ENCODE measurements at regions not wholly inside any gene's neighbourhood (a gene's known extent, or its start where the extent isn't known, plus 50 kb on each side); places are given as distances from the start of the nearest gene placed in this dataset.

DNA sequence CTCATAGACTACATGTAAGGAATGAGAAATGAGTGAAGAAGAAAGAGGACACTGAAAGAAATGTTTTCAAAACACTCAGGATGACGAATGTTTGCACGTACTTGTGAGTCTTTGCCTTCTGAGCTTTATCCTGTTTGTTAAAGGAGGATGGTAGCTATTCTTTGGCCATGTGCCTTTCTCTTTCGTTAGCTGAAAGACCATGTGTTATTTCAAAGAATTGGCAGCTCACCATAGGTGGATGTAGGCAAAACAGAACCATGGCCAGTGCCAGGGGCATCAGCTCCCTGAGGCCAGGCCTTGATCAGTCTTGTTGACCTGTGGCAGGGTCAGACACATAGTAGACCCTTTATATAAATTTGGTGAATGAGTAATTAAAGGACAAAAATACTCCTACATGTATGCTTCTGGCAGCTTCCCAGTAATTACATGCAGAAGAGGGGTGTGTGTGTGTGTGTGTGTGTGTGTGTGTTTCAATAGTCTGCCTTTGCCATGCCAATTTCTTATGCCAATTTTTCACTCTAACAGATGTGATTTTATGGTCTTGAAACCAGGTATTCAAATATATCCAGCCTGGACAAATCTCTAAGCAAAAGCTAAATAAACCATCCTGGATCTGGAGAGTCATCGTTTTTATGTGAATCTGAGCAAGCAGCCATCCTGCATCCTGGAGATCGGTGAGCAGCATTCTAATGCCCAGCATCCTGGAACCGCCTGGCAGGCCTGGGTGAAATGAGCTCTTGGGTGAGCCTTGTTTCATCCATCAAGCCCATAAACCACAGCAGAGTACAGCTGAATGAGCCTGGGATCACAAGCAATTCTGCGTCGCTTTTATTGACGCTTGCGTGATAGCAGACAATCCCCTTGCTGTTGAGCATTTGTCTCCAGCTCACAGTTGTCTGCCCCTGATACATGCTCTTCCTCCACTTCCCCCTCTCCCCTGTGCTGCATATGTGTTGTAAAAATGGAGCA is 475.4 kb downstream of the MED10 start:
- DNase-seq (ENCODE audit: low read depth): no peak
- TF ChIP-seq, protein P1, sequence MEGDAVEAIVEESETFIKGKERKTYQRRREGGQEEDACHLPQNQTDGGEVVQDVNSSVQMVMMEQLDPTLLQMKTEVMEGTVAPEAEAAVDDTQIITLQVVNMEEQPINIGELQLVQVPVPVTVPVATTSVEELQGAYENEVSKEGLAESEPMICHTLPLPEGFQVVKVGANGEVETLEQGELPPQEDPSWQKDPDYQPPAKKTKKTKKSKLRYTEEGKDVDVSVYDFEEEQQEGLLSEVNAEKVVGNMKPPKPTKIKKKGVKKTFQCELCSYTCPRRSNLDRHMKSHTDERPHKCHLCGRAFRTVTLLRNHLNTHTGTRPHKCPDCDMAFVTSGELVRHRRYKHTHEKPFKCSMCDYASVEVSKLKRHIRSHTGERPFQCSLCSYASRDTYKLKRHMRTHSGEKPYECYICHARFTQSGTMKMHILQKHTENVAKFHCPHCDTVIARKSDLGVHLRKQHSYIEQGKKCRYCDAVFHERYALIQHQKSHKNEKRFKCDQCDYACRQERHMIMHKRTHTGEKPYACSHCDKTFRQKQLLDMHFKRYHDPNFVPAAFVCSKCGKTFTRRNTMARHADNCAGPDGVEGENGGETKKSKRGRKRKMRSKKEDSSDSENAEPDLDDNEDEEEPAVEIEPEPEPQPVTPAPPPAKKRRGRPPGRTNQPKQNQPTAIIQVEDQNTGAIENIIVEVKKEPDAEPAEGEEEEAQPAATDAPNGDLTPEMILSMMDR (IDR thresholded peaks at IDR 0.05; ENCODE audit: insufficient read depth, low read depth, low read length, missing control alignments): no peak
- H3K4me3 ChIP-seq (ENCODE audit: low read depth, low read length): no peak overlapping the region

DNA sequence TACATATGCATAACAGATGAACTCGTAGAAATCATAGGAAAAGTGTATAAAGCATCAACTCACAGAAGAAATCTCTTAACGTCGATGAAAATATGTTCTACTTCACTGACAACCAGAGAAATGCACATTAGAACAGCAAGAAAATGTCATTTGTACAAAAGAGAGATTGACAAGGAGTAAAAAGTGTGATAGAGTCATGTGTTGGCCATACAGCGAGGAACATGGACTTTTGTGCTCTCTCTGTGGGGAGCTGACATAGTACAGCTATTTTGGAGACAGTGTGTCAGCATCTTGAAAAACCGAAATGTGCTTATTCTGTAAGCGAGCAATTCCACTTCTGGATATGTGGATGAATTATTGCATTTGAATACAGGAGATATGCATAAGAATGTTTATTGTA is 477.9 kb downstream of the ICE1 start:
- H3K4me3 ChIP-seq (ENCODE audit: low read depth, low read length): no peak overlapping the region
- no peak for DNase-seq (ENCODE audit: low read depth)
- TF ChIP-seq, protein P1 (IDR thresholded peaks at IDR 0.05; ENCODE audit: insufficient read depth, low read depth, low read length, missing control alignments): no peak

DNA sequence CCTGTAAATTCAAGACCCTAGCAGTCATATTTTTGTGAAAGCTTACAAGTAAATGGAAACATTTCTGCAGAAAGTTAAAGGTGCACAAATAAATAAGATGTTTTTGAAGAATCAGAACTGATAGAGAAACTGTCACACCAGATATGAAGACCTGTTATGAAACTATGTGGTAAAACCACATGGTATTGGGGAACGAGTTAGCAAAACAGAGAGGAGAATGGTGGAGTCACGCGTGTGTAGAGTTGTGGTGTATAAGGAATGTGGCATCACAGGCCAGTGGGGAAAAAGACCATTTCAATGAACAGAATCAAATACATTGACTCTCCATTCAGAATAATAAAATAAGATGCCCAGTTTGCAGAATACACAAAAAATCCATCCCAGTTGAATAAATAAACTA is 477.2 kb downstream of the ICE1 start:
- no peak overlapping the region for H3K4me3 ChIP-seq (ENCODE audit: low read depth, low read length)
- TF ChIP-seq, protein P1 (IDR thresholded peaks at IDR 0.05; ENCODE audit: insufficient read depth, low read depth, low read length, missing control alignments): no peak
- no peak for DNase-seq (ENCODE audit: low read depth)

GRCh38 chr5:5888284-5888683 is 465.8 kb downstream of the ICE1 start:
- no peak for DNase-seq (ENCODE audit: low read depth)
- H3K4me3 ChIP-seq (ENCODE audit: low read depth, low read length): no peak overlapping the region
- TF ChIP-seq, protein P1 (IDR thresholded peaks at IDR 0.05; ENCODE audit: insufficient read depth, low read depth, low read length, missing control alignments): no peak

GRCh38 chr5:5887833-5888232 is 465.4 kb downstream of the ICE1 start:
- no peak for DNase-seq (ENCODE audit: low read depth)

GRCh38 chr5:5886812-5887486 is 464.5 kb downstream of the ICE1 start:
- H3K4me3 ChIP-seq (ENCODE audit: low read depth, low read length): no peak overlapping the region
- DNase-seq (ENCODE audit: low read depth): peak; percentile 56
- TF ChIP-seq, protein P1 (IDR thresholded peaks at IDR 0.05; ENCODE audit: insufficient read depth, low read depth, low read length, missing control alignments): peak; percentile 87

More at GRCh38 chr5:5887833-5888232, 465.4 kb downstream of the ICE1 start:
- no peak overlapping the region for H3K4me3 ChIP-seq (ENCODE audit: low read depth, low read length)
- TF ChIP-seq, protein P1 (IDR thresholded peaks at IDR 0.05; ENCODE audit: insufficient read depth, low read depth, low read length, missing control alignments): no peak
